Activated T-helper 1 cell treated with anti-CD3 and anti-CD28 coated beads, Interleukin-12 subunit alpha, Interleukin-12 subunit beta, Interleukin-2, Interleukin-4 antibody, amounts not matched to agents 30 ng/mL and 10 ng/mL and 1 ng/mL, durations not matched to agents 14 hours and 24 hours and 36 hours (primary cell): ENCODE measurements at regions not wholly inside any gene's neighbourhood (a gene's known extent, or its start where the extent isn't known, plus 50 kb on each side); places are given as distances from the start of the nearest gene placed in this dataset.
"Not testable (repeated sequence)": the region's sequence is repeated elsewhere in the genome, so short reads cannot be mapped to it uniquely, and the experiment has no call there.

Experiments
- DNase-seq: peaks from one replicate; pipeline ENCODE4 v3.0.0; 2021; ENCODE audit warnings: low spot score
- H3K27ac Mint-ChIP-seq: one replicate; pipeline ENCODE4 v1.8.0; 2021; ENCODE audit warnings: mild to moderate bottlenecking, mixed read lengths
- H3K27me3 Mint-ChIP-seq: one replicate; pipeline ENCODE4 v1.8.0; 2022; ENCODE audit warnings: mild to moderate bottlenecking, moderate library complexity, mixed read lengths; ENCODE audit not compliant: insufficient read depth
- H3K36me3 Mint-ChIP-seq: one replicate; pipeline ENCODE4 v1.8.0; 2021; ENCODE audit warnings: low read depth, mixed read lengths
- H3K4me1 Mint-ChIP-seq: one replicate; pipeline ENCODE4 v1.8.0; 2021; ENCODE audit warnings: low read depth, mixed read lengths
- H3K4me3 Mint-ChIP-seq: one replicate; pipeline ENCODE4 v1.8.0; 2021; ENCODE audit warnings: mild to moderate bottlenecking, moderate library complexity, mixed read lengths
- H3K9me3 Mint-ChIP-seq: one replicate; pipeline ENCODE4 v1.8.0; 2021; ENCODE audit warnings: mixed read lengths
- intact Hi-C: fragments of 100-400 bp; cut with micrococcal nuclease; formaldehyde crosslinking; loops from one replicate; pipeline ENCODE4 v1.15.1; 2024

DNA sequence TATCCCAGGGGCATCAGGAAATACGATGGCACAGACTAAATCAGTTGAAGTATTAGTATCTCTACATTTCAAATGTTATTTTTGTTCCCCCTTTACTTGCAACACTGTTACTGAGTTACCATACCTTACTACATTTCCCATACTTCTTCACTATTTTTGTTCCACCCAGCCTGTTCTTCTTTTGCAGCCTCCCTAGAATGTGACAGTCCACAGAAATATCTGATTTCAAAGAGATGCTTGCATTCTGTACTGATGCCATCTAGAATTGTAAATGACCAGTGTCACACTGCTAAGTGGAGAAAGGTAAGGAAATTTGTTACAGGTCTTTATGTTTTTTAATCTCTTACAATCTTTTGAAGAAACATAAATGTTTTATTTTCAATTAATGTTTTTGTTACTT, 279.9 kb downstream of the CCER1 start:
- Mint-ChIP-seq H3K9me3 (no peaks in the 10 kb centered on the region), H3K4me1 (no peaks in the 10 kb centered on the region), H3K27me3 (peaks cover 2% of the 10 kb centered on the region), H3K4me3 (no peak overlapping the region), H3K27ac (no peak overlapping the region), H3K36me3 (no peaks in the 10 kb centered on the region)
- intact Hi-C loops, result no loop called here
- no peak for DNase-seq

DNA sequence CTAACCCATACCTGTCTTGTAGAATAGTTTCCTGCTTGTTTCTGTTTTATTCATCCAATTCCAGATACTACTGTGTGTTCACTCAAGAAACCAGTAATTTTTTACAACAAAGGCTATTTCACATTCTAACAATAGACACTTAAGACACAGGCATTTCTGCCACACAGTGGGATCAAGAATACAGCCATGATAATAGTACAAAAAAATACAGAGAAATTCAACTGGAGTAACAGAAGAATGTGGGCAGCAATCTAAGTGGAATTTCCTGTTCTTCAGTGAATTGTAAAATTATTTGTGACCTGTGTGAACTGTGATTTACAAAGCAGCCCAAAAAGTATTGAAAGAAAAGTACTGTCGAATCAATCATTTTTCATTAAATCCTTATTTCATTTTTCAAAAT, 282.9 kb downstream of the CCER1 start:
- Mint-ChIP-seq H3K27ac (no peak overlapping the region), H3K27me3 (no peaks in the 10 kb centered on the region), H3K9me3 (no peaks in the 10 kb centered on the region), H3K4me3 (no peak overlapping the region), H3K4me1 (no peaks in the 10 kb centered on the region), H3K36me3 (no peaks in the 10 kb centered on the region)
- no peak for DNase-seq
- intact Hi-C loops, result no loop called here

GRCh38 chr12:90663949-90664348, 291.0 kb downstream of the CCER1 start:
- DNase-seq, H3K9me3 Mint-ChIP-seq, H3K4me1 Mint-ChIP-seq, H3K27me3 Mint-ChIP-seq, H3K27ac Mint-ChIP-seq, H3K36me3 Mint-ChIP-seq, intact Hi-C loops, H3K4me3 Mint-ChIP-seq: not testable (repeated sequence)

DNA sequence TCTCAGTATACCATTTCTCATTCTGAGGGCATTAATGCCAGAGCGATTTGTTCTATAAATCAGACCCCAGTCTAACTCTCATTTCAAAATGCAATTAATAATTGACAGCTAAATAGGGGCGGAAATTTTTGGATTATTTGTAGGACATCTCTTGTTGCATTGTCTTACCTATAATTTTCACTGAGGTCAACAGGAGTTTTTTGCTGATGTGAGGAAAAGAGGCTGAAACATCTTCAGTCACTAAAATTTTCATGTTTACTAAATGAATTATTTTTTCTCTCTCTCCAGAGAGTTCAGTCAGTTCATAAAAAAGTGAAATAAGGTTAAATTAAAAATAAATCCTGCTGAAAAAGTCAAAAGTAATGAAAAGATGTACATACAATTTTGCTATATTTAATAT, 295.9 kb downstream of the CCER1 start:
- Mint-ChIP-seq H3K36me3 (no peaks in the 10 kb centered on the region), H3K4me1 (no peaks in the 10 kb centered on the region), H3K4me3 (no peak overlapping the region), H3K27me3 (no peaks in the 10 kb centered on the region), H3K9me3 (no peaks in the 10 kb centered on the region), H3K27ac (no peak overlapping the region)
- intact Hi-C loops, result no loop called here
- DNase-seq, result no peak

DNA sequence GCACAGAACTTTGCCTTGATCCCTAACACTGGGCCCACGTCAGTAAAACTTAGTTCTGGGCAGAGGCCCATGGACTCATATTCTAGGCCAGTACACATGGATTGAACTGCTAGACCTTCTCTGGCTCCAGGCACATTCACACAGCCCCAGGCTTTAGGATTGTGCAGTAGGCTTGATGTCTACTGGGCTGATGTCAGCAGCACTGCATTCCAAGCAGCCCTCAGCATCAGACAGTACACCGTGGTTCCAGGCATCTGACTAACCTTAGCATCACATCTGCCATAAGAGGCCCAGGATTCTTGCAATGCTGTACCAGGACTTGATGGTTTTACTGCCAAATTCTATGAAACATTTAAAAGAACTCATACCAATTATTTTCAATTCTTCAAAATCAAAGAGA, 301.9 kb downstream of the CCER1 start:
- no peak overlapping the region for H3K4me3 Mint-ChIP-seq
- intact Hi-C loops, result no loop called here

GRCh38 chr12:90652280-90652679, 302.7 kb downstream of the CCER1 start:
- intact Hi-C loops, result no loop called here
- no peaks in the 10 kb centered on the region for H3K36me3 Mint-ChIP-seq
- no peak overlapping the region for H3K4me3 Mint-ChIP-seq
- no peak overlapping the region for H3K27ac Mint-ChIP-seq
- no peaks in the 10 kb centered on the region for H3K4me1 Mint-ChIP-seq
- H3K27me3 Mint-ChIP-seq, result no peaks in the 10 kb centered on the region
- peaks cover 9% of the 10 kb centered on the region for H3K9me3 Mint-ChIP-seq
- DNase-seq, result no peak

More for the DNA sequence above, 301.9 kb downstream of the CCER1 start:
- H3K36me3 Mint-ChIP-seq, result no peaks in the 10 kb centered on the region
- no peaks in the 10 kb centered on the region for H3K27me3 Mint-ChIP-seq
- DNase-seq, result no peak
- no peaks in the 10 kb centered on the region for H3K4me1 Mint-ChIP-seq
- H3K9me3 Mint-ChIP-seq, result peaks cover 7% of the 10 kb centered on the region
- no peak overlapping the region for H3K27ac Mint-ChIP-seq

- DNase-seq, result no peak
- H3K36me3 Mint-ChIP-seq, result no peaks in the 10 kb centered on the region
- no peak overlapping the region for H3K4me3 Mint-ChIP-seq
- no peaks in the 10 kb centered on the region for H3K27me3 Mint-ChIP-seq
- H3K9me3 Mint-ChIP-seq, result peaks cover 9% of the 10 kb centered on the region
- intact Hi-C loops, result no loop called here
- no peak overlapping the region for H3K27ac Mint-ChIP-seq
- H3K4me1 Mint-ChIP-seq, result no peaks in the 10 kb centered on the region
These were observed 309.8 kb downstream of the CCER1 start for GRCh38 chr12:90645181-90645580.

DNA sequence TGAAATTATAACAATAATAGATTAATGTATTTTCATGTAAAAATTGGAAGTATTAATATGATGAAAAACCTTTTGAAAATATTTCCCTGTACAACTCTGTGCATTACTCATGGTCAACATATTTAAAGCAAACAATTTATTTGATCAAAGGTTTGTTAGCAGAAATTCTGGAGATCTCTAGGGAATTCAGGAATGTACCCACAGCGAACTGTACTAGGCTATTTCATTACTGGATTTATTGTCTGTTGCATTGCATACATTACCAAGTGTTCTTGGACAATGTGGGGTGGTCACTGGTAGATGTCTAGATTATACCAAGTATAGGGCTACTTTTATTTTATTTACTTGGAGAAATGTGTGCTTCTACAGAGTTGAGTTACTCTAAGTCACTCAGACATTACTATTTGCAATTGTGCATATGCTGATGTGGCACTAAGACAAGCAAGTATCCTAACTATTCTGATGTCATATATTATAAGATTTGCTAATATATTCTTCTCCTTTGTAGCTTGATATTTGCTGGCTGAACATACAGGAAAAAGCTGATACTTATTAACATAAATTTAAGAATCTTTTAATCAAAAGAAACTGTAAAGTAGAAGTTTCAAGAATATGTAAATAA, 323.3 kb downstream of the CCER1 start:
- intact Hi-C loops, result no loop called here
- Mint-ChIP-seq H3K4me3 (no peak overlapping the region), H3K9me3 (no peaks in the 10 kb centered on the region), H3K36me3 (no peaks in the 10 kb centered on the region), H3K27ac (no peak overlapping the region), H3K4me1 (no peaks in the 10 kb centered on the region), H3K27me3 (no peaks in the 10 kb centered on the region)
- DNase-seq, result no peak

DNA sequence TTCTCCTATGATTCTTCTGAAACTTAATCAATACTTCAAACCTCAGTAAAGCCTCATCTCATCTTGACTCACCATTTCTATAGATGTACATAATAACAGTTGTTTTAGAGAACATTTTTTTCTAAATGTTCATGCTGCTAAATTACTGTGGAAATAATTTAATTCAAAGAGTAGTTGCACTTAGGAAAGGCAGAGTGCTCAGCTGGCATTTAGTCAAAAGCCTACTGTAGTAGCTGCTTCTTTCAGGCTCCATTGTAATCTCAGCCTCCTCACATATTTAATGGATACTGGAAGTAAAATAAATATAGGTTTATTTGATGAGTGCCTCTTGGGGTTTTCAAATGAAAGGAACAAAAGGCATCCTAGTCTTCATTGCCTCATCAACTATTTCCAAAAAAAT, 325.0 kb downstream of the CCER1 start:
- Mint-ChIP-seq H3K27me3 (no peaks in the 10 kb centered on the region), H3K4me3 (no peak overlapping the region), H3K36me3 (no peaks in the 10 kb centered on the region), H3K4me1 (no peaks in the 10 kb centered on the region), H3K27ac (no peak overlapping the region), H3K9me3 (no peaks in the 10 kb centered on the region)
- DNase-seq, result no peak
- intact Hi-C loops, result no loop called here

DNA sequence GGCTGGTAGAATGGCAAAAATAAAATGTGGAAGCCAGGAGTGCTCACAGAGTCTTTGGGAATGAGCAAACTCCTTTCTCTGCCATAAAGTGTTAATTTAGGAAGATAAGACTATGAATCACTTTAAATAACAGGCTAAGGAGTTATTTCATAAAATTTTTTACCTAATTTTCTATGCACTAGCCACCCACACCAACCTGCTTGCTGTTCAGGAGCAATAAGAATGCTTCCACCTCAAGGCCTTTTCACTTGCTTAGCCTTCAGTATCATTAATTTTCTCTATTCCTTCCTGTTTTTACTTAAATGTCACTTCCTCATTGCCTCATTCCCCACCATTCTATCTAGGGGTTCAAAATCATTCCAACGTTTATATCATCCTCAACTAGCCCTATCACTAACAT, 326.8 kb downstream of the CCER1 start:
- no peak for DNase-seq
- Mint-ChIP-seq H3K36me3 (no peaks in the 10 kb centered on the region), H3K9me3 (no peaks in the 10 kb centered on the region), H3K4me1 (no peaks in the 10 kb centered on the region), H3K4me3 (no peak overlapping the region), H3K27ac (no peak overlapping the region), H3K27me3 (no peaks in the 10 kb centered on the region)
- intact Hi-C loops, result no loop called here

DNA sequence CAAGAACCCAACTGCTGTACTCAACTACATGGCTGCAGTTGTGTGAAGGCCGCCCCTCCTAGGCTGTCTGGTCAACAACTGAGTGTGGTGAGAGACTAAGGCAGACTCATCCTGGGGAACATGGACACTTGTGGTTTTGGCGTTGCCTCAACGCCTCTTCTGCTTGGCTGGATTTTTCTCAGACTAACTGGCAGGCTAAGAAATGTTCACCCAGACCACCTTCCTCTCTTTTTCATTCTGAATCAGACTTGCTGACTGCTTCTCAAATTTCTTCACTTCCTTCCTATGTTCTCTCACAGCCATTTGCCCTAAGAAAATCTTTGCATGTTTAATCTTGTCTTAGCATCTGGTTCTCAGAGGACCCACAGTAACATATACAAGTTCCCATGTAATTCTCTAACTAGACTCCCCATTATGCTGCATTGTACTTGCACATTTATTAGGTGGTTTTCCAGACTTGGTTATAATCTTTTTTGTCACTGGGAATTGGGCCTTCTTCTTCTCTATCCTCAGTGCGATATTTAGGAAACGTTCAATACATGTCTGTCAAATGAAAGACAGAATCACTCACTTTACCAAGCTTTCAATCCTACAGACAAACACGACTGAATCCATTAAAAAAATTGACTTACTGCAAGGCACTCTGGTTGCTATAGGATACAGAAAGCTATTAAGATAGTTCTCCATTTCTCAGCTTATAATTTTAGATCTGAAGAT, 327.6 kb downstream of the CCER1 start:
- Mint-ChIP-seq H3K4me1 (no peaks in the 10 kb centered on the region), H3K36me3 (no peaks in the 10 kb centered on the region), H3K27me3 (no peaks in the 10 kb centered on the region), H3K4me3 (no peak overlapping the region), H3K9me3 (no peaks in the 10 kb centered on the region), H3K27ac (no peak overlapping the region)
- DNase-seq, result no peak
- intact Hi-C loops, result no loop called here

GRCh38 chr12:90622431-90622830, 332.5 kb downstream of the CCER1 start:
- no peak overlapping the region for H3K4me3 Mint-ChIP-seq
- H3K27ac Mint-ChIP-seq, result no peak overlapping the region
- no peak for DNase-seq
- no peaks in the 10 kb centered on the region for H3K36me3 Mint-ChIP-seq
- intact Hi-C loops, result no loop called here
- no peaks in the 10 kb centered on the region for H3K4me1 Mint-ChIP-seq
- no peaks in the 10 kb centered on the region for H3K9me3 Mint-ChIP-seq
- H3K27me3 Mint-ChIP-seq, result no peaks in the 10 kb centered on the region

- intact Hi-C loops, result no loop called here
- H3K27me3 Mint-ChIP-seq, result no peaks in the 10 kb centered on the region
- no peak overlapping the region for H3K4me3 Mint-ChIP-seq
- no peaks in the 10 kb centered on the region for H3K9me3 Mint-ChIP-seq
- H3K27ac Mint-ChIP-seq, result no peak overlapping the region
- no peaks in the 10 kb centered on the region for H3K36me3 Mint-ChIP-seq
- no peak for DNase-seq
- H3K4me1 Mint-ChIP-seq, result no peaks in the 10 kb centered on the region
These were observed 333.0 kb downstream of the CCER1 start for GRCh38 chr12:90621927-90622326.

- Mint-ChIP-seq H3K27ac (no peak overlapping the region), H3K4me3 (no peak overlapping the region), H3K36me3 (no peaks in the 10 kb centered on the region), H3K9me3 (no peaks in the 10 kb centered on the region), H3K27me3 (no peaks in the 10 kb centered on the region), H3K4me1 (no peaks in the 10 kb centered on the region)
- intact Hi-C loops, result no loop called here
- DNase-seq, result no peak
These were observed 335.0 kb downstream of the CCER1 start for GRCh38 chr12:90619943-90620342.
